Peyer's patch (tissue), 4 donors: ENCODE measurements at regions not wholly inside any gene's neighbourhood (a gene's known extent, or its start where the extent isn't known, plus 50 kb on each side); places are given as distances from the start of the nearest gene placed in this dataset.

ENCODE experiments used
- POLR2A ChIP-seq, 2 donors: fragments of 450-650 bp; IDR thresholded peaks; one replicate each; pipeline ENCODE4 v1.5.1; 2017; ENCODE audit warnings: antibody characterized with exemption in 2 of 2, mild to moderate bottlenecking in 2 of 2, moderate library complexity in 2 of 2
- TF ChIP-seq, protein P1 (sequence below), 6 experiments: fragments of 450-650 bp in 4 of 6; fragments of 200-600 bp in 2 of 6; sonication (generic) in 1 of 6; IDR thresholded peaks; one replicate each; pipeline ENCODE4 v1.5.1; 2017 to 2019; ENCODE audit warnings: antibody characterized with exemption in 6 of 6, mild to moderate bottlenecking in 3 of 6, moderate library complexity in 1 of 6

DNA sequence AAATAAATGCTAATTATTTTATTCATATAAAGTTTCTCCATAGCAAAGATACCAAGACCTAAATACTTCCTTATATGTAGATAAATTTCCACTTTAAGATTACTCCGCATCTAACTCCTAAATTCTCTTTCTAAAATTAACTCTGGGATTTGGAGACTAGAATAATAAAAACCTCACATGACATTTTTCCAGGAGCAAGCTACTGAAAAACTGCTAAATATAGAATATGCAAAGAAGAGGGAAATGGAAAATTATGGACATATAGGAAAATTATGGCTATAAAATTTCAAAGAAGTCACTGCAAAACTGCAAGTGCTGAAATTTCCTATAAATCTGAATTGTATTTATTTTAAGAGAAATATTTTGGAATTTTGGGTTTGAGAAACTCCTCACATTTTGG is 186.2 kb downstream of the DUSP6 start:
- TF ChIP-seq, protein P1, sequence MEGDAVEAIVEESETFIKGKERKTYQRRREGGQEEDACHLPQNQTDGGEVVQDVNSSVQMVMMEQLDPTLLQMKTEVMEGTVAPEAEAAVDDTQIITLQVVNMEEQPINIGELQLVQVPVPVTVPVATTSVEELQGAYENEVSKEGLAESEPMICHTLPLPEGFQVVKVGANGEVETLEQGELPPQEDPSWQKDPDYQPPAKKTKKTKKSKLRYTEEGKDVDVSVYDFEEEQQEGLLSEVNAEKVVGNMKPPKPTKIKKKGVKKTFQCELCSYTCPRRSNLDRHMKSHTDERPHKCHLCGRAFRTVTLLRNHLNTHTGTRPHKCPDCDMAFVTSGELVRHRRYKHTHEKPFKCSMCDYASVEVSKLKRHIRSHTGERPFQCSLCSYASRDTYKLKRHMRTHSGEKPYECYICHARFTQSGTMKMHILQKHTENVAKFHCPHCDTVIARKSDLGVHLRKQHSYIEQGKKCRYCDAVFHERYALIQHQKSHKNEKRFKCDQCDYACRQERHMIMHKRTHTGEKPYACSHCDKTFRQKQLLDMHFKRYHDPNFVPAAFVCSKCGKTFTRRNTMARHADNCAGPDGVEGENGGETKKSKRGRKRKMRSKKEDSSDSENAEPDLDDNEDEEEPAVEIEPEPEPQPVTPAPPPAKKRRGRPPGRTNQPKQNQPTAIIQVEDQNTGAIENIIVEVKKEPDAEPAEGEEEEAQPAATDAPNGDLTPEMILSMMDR (IDR thresholded peaks at IDR 0.05), result no peak
- no peak for TF ChIP-seq POLR2A (IDR thresholded peaks at IDR 0.05)
